ACHN (cell line): ENCODE measurements at regions not wholly inside any gene's neighbourhood (a gene's known extent, or its start where the extent isn't known, plus 50 kb on each side); places are given as distances from the start of the nearest gene placed in this dataset.

ENCODE experiments used
- DNase-seq: peaks from one replicate; pipeline ENCODE4 v3.0.0-alpha.2; 2015
- in situ Hi-C: cut with HindIII; loops from 2 replicates; pipeline ENCODE4 v1.10.0; 2017; ENCODE audit warnings: low sequenced_read_pairs, low pct_ligation_motif_present, low pct_unique_long_range_greater_than_20kb

DNA sequence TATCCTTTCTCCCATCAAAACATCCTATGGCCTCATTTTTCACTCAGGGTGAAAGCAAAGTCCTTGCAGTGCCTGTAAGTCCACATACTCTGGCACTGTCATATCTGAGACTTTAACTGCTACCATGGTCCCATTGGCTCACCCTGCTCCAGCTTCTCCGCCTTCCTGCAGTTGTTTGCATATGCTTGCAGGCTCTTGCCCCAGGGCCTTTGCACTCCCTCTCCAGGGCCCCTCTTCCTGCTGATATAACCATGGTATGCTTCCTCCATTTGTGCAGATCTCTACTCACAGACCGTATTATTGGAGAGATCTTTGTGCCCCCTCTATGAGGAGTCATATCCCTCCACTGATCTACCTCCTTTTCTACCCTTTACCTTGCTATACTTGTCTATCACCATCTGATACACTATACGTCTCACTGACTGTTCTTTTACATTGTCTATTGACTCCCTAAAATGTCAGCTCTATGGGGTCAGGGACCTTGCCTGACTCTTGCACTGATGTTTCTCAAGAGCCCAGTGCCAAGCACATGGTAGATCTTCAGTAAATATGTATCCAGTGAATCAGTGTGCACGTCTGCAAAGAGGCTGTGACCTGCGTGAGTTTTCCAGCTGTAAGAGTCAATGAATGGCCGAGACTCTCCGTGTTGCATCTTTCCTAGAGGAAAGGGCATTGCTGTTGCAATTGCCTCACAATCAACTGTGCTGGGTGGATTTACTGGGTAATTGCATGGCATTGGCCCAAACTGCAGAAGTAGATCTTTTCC, 81.7 kb upstream of the CPEB4 start:
- no peak for DNase-seq
- in situ Hi-C loops, result no loop called here

DNA sequence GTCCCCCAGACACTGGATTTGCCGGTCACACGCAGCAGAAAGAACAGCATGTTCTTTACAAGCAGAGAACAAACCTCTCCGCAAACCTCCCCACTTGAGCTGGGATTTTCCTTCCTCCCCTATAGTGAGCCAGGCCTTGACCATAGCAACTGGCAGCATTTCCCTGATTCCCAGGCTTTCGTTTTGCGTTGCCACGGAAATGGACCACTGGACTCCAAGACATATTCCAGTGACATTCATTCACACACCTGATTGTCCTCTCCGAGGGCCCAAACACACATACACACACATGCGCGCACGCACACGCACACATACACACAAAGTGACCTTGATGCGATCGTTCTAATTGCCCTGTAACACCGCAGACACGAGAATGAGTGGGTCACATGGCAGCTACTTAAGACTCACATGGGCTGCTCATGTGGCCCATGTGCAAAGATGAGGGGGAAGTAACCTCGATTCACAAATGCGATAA, 80.9 kb upstream of the CPEB4 start:
- DNase-seq, result no peak

DNA sequence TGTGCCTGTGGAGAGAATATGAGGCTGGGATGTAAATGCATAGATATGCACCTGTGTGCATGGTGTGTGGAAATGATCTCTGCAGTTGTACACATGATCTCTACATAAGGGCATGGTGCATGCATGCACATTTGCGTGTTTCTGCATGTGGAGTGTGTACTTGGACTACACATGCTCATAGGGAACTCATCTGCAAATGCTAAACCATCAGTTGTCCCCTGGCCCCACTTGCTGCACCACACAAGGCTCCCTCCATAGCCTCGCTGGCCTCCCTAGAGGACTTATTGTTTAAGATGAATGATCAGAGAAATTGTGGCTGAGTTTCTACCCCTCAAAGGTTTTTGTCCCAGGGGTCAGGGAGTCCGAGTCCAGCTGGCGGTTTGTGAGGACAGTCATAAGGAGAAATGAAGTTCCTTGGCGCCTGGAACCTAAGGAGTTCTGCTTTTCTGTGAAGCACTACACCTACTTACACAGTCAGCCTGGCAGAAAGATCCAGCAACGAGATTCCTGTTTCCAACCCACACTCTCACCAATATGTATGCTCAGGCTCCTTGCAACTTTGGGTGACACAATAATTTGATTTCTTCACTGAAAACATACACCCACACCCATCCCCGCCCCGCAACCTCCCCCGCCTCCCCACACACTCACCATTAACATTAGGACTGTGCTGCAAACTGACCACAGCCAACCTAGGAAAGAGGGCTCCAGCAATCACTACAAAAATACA, 79.9 kb upstream of the CPEB4 start:
- DNase-seq, result no peak
- in situ Hi-C loops, result no loop called here

More for the DNA sequence above, 80.9 kb upstream of the CPEB4 start:
- in situ Hi-C loops, result no loop called here

DNA sequence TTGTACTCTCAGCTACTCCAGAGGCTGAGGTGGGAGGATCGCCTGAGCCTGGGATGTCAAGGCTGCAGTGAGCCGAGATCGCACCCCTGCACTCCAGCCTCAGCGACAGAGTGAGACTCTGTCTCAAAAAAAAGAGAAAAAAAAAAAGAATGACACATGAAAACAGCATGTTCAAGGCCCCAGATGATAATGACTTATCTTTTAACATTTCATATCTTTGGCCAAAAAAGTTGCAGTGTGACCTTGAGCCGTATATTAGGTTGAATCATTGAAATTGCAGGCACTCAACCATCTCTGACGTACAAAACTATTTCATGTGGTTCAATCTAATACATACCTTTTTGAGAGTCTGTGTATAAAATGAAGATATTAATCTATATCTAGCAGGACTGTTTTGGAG, 79.1 kb upstream of the CPEB4 start:
- in situ Hi-C loops, result no loop called here
- DNase-seq, result no peak

DNA sequence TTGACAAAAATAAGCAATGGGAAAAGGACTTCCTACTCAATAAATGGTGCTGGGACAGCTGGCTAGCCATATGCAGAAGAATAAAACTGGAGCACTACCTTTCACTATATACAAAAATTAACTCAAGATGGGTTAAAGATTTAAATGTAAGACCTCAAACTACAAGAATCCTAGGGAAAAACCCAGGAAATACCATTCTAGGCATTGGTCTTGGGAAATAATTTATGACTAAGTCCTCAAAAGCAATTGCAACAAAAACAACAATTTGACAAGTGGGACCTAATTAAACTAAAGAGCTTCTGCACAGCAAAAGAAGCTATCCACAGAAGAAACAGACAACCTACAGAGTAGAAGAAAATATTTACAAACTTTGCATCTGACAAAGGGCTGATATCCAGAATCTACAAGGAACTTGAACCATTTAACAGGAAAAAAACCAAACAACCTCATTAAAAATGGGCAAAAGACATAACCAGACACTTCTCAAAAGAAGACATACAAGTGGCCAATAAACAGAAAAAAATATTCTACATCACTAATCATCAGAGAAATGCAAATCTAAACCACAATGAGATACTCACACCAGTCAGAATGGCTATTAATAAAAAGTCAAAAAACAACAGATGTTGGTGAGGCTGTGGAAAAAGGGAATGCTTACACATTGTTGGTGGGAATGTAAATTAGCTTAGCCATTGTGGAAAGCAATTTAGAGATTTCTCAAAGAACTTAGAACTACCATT, 75.2 kb upstream of the CPEB4 start:
- no peak for DNase-seq

DNA sequence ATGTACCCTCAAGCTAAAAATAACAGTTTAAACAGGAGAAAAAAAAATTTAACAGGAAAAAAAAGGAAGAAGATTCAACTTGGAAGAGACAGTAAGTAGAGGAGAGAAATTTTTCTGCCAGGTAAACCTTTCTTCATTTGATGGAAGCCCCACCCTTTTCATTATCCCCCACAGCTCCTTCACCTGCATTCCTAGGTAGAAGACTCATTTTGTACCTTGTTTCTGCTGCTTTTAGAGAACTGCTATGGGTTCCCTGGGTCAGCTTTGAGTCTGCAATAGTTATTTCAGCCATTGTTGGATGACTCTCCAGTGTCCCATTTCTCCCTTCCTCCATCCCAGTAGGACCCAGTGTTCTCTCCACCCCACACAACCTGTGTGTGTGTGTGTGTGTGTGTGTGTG, 74.1 kb upstream of the CPEB4 start:
- in situ Hi-C loops, result no loop called here
- DNase-seq, result no peak

More for the DNA sequence above, 75.2 kb upstream of the CPEB4 start:
- in situ Hi-C loops, result no loop called here

DNA sequence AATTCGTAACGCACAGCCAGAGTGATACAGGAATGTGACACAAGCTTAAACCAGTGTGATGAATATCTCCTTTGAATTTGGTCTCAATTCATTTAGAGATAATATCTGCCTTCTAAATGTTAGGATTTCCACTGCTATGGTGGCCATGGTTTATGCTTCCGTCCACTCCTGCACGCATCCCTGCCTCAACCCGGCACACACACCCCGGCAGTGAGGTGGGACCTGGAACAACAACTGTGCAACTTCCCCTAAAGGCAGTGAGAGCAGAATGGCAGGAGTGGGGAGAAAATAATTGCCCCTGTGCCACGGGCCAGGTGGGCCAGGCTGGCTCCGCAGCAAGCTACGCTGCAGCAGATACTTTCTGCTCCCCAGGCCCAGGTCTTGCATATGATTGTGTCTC, 72.6 kb upstream of the CPEB4 start:
- no peak for DNase-seq
- in situ Hi-C loops, result no loop called here

DNA sequence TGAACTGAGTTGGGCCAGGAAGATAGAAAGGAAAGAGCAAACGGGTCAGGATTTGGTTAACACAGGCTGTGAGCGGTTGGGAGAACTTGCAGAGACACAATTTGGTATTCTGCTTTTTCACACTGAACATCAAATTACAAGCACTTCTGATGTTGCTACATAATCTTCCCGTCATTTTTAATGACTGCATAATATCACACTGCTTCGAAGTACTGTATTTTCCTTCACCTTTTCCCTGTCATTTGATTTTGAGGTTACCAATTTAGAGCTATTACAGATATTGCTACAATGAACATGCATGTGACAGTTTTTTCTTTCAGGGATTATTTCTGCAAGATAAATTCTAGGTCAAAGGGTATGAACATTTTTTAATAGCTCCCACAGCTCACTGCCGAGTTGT, 71.4 kb upstream of the CPEB4 start:
- in situ Hi-C loops, result no loop called here
- no peak for DNase-seq

DNA sequence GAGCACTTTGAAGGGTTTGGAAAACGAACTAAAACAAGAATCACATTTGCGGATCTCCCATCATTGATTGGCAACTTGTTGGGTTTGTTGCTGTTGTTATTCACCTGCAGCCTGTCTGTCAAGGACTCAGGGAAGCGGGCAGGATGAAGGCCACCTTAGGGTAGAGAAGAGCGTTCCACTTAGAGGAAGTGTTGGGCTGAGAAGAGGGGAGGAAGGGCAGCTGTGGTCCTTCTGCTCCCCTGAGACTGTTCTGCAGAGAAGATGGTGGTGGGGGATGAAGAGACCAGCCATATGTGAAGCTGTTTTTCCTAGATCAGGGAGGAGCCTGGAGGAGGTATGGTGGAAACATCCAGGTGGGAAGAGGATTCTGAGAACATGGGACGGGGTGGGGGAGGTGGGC, 70.6 kb upstream of the CPEB4 start:
- no peak for DNase-seq
- in situ Hi-C loops, result no loop called here

DNA sequence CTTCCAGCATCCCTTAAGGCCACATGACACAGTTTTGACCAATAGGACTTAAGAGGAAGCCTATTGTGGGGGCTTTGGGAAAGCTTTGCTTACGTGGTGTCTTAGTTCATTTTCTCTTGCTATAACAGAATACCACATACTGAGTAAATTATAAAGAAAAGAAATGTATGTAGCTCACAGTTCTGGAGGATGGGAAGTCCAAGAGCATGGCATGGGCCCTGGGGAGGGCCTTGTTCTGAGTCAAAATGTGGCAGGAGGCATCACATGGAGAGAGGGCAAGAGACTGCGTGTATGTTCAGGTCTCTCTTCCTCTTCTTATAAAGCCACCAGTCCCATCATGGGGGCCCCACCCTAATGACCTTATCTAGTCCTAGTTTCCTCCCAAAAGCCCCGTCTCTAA, 68.6 kb upstream of the CPEB4 start:
- in situ Hi-C loops, result no loop called here
- no peak for DNase-seq

DNA sequence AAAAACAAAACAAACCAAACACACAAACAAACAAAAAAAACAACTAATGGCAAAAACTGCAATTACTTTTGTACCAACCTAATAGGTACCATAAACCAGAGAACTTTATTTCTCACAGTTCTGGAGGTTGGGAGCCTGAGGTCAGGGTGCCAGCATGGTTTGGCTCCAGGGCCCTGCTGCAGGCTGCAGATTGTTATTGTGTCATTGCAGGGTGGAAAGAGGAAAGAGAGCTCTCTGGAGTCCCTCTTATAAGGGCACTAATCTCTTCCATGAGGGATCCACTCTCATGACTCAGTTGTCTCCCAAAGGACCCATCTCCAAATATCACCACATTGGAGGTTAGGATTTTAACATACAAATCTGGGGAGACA, 64.9 kb upstream of the CPEB4 start:
- DNase-seq, result no peak
- in situ Hi-C loops, result no loop called here

DNA sequence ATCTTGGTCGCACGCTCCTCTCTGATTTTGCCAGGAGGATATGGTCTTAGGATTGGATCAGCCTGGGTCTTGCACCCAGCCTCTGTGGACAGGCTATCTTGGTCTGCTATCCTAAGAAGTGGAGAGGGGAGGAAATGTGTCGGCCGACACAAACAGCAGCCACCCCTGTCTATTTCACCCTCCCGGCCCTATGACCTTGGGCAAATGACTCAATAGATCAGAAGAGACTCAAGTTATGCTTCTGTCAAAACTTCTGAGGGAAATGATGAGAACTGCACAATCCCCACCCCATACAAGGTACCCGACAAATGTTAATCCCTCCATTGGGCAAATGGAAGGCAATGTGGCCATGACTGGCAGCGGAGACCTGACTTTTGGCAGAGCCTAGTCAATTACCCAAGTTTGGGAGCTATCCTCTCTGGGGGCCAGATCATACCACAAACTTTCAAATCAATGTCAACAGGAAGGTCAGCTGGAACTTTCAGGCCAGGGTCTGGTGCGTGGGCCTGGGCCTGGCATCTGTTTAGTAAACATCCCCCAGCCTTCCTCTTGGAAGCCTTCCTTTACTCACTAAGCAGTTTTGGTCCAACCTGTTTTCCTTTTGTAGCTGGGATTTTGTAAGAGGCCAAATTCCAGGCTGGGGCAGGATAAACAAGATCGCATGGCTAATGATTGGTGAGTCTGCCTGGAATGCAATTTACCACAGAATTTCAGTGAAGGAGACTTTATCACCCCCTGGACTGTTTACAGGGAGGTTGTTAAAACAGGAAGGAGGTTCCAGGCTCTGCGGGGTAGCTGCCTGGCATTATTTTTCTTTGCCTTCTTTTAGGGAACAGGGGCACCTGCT, 64.2 kb upstream of the CPEB4 start:
- in situ Hi-C loops, result no loop called here
- DNase-seq, result peak; percentile 69

DNA sequence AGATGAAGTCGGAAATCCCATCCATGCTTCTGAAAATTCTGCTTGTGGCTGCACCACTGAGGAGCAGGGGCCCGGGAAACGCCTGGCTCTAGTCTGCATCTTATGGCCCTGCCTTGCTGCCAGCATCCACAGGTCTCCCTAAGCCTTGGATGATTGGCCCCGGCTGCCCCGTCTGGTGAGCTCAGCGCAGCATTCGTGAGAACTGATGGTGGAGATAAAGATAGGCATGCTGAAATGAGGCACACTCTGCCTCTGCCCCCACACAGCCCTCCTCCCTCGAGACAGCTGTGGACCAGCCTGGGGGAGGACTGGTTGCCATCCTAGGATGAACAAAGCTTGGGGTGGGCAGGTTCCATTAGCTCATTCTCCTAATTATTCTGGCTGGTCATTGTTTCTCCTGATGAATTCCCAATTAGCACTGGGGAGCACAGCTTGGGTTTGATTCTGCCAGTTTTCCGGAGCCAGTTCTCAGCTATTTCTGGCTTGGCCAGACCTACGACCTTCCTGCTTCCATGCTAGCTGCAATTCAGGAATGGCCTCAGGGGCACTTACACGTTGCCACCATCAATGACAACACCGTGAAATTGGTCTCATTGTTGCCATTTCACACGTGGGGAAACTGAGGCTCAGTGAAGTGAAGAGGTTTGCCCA, 62.8 kb upstream of the CPEB4 start:
- in situ Hi-C loops, result no loop called here
- DNase-seq, result no peak

DNA sequence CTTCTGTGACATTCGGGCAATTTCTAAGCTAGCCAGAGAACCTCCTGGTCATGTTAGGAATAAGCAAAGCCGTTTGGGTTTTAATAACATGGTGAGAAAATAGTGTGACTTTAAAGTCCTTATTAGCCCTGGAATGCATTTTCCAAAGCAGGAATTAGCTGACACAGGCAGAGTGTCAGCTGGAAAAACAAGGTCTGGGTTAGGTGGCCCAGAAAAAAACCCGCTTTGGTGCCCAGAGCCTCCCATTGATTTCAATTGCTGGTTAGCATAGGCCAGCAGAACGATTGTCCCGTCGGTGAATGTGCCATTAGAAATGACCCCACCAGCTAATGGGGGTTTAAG, 62.1 kb upstream of the CPEB4 start:
- no peak for DNase-seq
- in situ Hi-C loops, result no loop called here

DNA sequence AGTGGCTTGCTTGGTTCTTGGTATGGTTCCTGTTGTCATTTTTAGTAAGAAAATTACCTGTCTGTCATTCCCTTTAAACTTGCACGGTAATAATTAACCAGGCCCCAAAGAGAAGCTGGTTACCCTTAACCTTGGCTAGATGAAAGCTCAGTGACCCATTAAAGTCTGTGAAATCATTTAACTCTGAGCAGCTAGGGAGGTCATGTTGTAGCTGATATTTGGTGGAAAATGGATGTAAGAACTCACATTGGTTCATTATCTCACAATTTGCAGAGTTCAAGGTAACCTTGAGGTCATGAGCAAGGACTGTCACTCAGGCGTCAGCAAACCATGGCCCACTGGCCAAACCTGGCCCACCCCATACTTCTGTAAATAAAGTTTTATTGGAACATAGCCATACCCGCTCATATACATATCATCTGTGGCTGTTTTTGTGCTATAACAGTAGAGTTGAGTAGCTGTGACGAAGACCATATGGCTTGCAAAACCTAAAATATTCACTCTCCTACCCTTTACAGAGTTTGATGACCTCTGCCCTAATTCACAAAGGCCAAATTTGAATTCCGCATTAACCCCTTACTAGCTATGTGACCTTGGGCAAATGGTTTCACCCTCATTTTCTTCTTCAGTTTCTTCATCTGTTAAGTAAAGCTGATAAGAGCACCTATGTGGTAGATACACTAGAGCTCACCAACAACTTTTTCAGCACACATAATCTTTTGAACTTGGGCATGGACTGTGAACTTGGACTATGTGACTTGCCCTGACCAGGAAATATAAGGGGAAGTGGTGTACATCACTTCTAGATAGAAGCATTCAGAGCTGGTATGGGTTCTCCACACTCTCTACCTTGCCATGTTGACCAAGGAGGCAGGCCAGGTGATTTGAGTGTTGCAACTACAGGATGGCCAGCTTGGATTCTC, 61.5 kb upstream of the CPEB4 start:
- no peak for DNase-seq
- in situ Hi-C loops, result no loop called here

DNA sequence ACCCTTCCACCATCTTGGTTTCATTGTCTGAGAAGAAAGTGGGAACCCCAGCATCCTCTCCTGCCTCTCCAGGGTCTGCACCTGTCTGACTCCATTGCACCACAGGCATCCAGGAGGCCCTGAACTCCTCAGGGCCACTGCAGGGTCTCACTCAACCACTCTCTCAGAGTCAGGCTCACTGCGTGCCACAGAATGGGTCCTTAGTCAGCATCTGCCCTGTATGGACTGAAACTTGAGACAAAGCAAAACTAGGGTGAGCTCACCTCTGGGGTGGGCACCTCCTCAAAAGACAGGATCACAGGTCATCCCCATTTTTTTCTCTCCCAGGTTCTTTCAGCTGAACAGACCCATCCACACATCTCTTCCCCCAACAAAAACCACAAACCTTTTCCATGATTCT, 59.2 kb upstream of the CPEB4 start:
- in situ Hi-C loops, result no loop called here
- no peak for DNase-seq

DNA sequence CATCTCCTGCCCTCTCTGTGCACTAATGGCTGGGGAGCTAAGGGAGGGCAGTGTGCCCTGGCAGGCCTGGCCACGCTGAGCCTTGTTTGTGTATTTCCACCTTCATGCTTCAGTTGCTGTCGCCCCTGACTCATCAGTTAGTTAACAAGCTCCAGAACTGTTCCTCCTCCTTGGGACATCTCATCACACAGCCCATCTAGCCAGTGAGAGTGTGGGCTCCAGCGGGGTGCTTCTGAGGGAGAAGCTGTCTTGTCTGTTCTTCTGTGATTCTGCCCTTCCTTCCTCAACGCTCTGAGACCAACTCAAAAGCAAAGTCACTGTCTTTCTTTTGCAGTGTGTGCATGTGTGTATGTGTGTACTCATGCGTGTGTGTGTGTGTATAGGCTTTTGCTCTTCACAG, 58.3 kb upstream of the CPEB4 start:
- DNase-seq, result peak; percentile 72
- in situ Hi-C loops, result no loop called here
